Keratinocyte (primary cell): ENCODE measurements at regions not wholly inside any gene's neighbourhood (a gene's known extent, or its start where the extent isn't known, plus 50 kb on each side); places are given as distances from the start of the nearest gene placed in this dataset.

ENCODE experiments used
- DNase-seq: peaks from one replicate; pipeline ENCODE4 v3.0.0-alpha.2; 2011; ENCODE audit warnings: low read depth, missing footprints, low spot score
- FAIRE-seq: peaks from 2 replicates; lab custom pipeline; 2011; peaks lifted over from hg19 to GRCh38; lab: Jason Lieb, UNC
- H2AFZ ChIP-seq: 2 replicates; pipeline ENCODE4 v1.6.0; 2012; ENCODE audit warnings: low read length, control low read depth, inconsistent platforms; ENCODE audit not compliant: control insufficient read depth
- H3K27ac ChIP-seq: 2 replicates; pipeline ENCODE4 v1.5.1; 2011; ENCODE audit warnings: low read length; ENCODE audit not compliant: control insufficient read depth, insufficient read depth
- H3K27me3 ChIP-seq: 3 replicates; pipeline ENCODE4 v1.6.0; 2011; ENCODE audit warnings: low read length; ENCODE audit not compliant: control insufficient read depth, insufficient read depth; ENCODE audit errors: extremely low read depth
- H3K36me3 ChIP-seq, 2 experiments: 2 replicates in 1 of 2; 3 replicates in 1 of 2; pipeline ENCODE4 v1.5.1; 2011; ENCODE audit warnings: low read length in 2 of 2, mild to moderate bottlenecking in 1 of 2; ENCODE audit not compliant: control insufficient read depth in 2 of 2, insufficient read depth in 2 of 2; ENCODE audit errors: extremely low read depth in 1 of 2
- H3K4me1 ChIP-seq: 3 replicates; pipeline ENCODE4 v1.5.1; 2011; ENCODE audit warnings: low read length; ENCODE audit not compliant: control insufficient read depth, insufficient read depth; ENCODE audit errors: extremely low read depth
- H3K4me2 ChIP-seq: 3 replicates; pipeline ENCODE4 v1.6.0; 2011; ENCODE audit warnings: low read depth, low read length; ENCODE audit not compliant: control insufficient read depth, insufficient read depth; ENCODE audit errors: extremely low read depth
- H3K4me3 ChIP-seq, 3 experiments: fragments of 200-600 bp in 1 of 3; sonication (generic) in 1 of 3; 2 replicates in 2 of 3; 3 replicates in 1 of 3; pipeline ENCODE4 v1.5.1; 2011 to 2016; ENCODE audit warnings: low read length in 3 of 3, mild to moderate bottlenecking in 3 of 3, control low read depth in 2 of 3, inconsistent platforms in 1 of 3, low read depth in 1 of 3, mixed read lengths in 1 of 3, mixed run types in 1 of 3, moderate library complexity in 1 of 3; ENCODE audit not compliant: control insufficient read depth in 2 of 3, insufficient read depth in 2 of 3; ENCODE audit errors: extremely low read depth in 1 of 3
- H3K79me2 ChIP-seq: 2 replicates; pipeline ENCODE4 v1.6.0; 2012; ENCODE audit warnings: low read length; ENCODE audit not compliant: control insufficient read depth, insufficient read depth
- H3K9ac ChIP-seq: 3 replicates; pipeline ENCODE4 v1.6.0; 2011; ENCODE audit warnings: low read length; ENCODE audit not compliant: control insufficient read depth, insufficient read depth; ENCODE audit errors: extremely low read depth
- H3K9me1 ChIP-seq: 3 replicates; pipeline ENCODE4 v1.6.0; 2011; ENCODE audit warnings: low read length; ENCODE audit not compliant: control insufficient read depth, insufficient read depth; ENCODE audit errors: extremely low read depth
- H3K9me3 ChIP-seq: 2 replicates; pipeline ENCODE4 v1.5.1; 2012; ENCODE audit warnings: low read depth, low read length; ENCODE audit not compliant: control insufficient read depth
- H4K20me1 ChIP-seq: 3 replicates; pipeline ENCODE4 v1.6.0; 2011; ENCODE audit warnings: low read length; ENCODE audit not compliant: control insufficient read depth, insufficient read depth; ENCODE audit errors: extremely low read depth
- EZH2 ChIP-seq: IDR thresholded peaks from one replicate; pipeline ENCODE4 v1.6.1; 2012; ENCODE audit warnings: inconsistent platforms, mild to moderate bottlenecking, low read length, moderate library complexity
- dilution Hi-C: fragments of 300-500 bp; cut with MboI; formaldehyde crosslinking; loops from one replicate; pipeline ENCODE4 v1.7.0; 2020; ENCODE audit warnings: low sequenced_read_pairs; ENCODE audit not compliant: extremely low pct_ligation_motif_present
- TF ChIP-seq, protein P1 (sequence below), 3 experiments: IDR thresholded peaks in 1 of 3; conservative IDR thresholded peaks in 1 of 3; optimal IDR thresholded peaks in 1 of 3; 2 replicates in 2 of 3; 3 replicates in 1 of 3; pipeline versions ENCODE3 to v1.5.1; 2011; ENCODE audit warnings: low read length in 3 of 3, mild to moderate bottlenecking in 3 of 3, moderate library complexity in 2 of 3, control low read depth in 1 of 3, inconsistent platforms in 1 of 3; ENCODE audit not compliant: insufficient read depth in 2 of 3; ENCODE audit errors: extremely low read depth in 1 of 3

DNA sequence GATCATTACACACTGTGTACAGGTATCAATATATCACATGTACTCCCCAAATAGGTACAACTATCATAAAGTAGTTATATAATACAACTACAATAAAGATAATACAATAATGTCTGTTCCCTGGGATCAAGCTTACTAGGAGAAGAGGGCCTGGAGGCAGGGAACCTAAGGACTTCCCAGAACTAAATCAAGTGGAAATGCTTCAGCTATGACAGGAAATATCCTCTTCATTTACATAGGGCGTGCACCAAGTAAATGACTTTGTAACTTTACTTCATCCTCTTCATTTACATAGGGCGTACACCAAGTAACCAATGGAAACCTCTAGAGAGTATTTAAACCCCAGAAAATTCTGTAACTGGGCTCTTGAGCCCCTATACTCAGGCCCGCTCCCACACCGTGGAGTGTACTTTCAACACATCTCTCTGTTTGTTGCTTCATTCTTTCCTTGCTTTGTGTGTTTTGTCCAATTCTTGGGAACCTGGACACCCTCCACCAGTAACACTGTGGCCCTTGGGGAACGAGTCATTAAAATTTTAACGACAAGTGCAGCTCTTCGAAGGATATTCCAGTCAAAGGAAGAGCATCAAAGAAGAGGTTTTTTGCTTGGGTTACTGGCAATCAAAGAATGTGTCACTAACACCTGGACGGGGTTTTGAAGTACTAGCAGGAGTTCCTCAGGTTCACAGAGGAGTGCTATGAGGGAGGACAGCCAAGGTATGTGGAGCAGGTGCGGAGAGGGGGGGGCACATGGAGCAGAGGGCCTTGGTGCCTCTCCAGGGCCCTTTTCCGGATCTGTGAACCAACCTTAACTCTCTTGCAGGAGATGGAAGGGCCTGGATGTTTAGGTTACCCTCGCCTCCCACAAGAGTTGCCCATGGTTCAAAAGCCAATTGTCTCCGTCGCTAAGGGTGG is 106.6 kb upstream of the DAP start:
- dilution Hi-C loops = no loop called here
- Histone ChIP-seq H3K4me2 (no peak overlapping the region), H3K36me3 (no peaks in the 10 kb centered on the region), H3K27ac (no peak overlapping the region), H3K79me2 (no peaks in the 10 kb centered on the region), H3K27me3 (no peaks in the 10 kb centered on the region), H3K4me1 (no peaks in the 10 kb centered on the region), H3K9me1 (no peaks in the 10 kb centered on the region), H2AFZ (no peak overlapping the region), H3K9me3 (no peaks in the 10 kb centered on the region), H3K9ac (no peak overlapping the region), H4K20me1 (no peaks in the 10 kb centered on the region), H3K4me3 (no peak overlapping the region)
- no peak for FAIRE-seq
- no peak for DNase-seq
- TF ChIP-seq EZH2 = no peak
- TF ChIP-seq, protein P1, sequence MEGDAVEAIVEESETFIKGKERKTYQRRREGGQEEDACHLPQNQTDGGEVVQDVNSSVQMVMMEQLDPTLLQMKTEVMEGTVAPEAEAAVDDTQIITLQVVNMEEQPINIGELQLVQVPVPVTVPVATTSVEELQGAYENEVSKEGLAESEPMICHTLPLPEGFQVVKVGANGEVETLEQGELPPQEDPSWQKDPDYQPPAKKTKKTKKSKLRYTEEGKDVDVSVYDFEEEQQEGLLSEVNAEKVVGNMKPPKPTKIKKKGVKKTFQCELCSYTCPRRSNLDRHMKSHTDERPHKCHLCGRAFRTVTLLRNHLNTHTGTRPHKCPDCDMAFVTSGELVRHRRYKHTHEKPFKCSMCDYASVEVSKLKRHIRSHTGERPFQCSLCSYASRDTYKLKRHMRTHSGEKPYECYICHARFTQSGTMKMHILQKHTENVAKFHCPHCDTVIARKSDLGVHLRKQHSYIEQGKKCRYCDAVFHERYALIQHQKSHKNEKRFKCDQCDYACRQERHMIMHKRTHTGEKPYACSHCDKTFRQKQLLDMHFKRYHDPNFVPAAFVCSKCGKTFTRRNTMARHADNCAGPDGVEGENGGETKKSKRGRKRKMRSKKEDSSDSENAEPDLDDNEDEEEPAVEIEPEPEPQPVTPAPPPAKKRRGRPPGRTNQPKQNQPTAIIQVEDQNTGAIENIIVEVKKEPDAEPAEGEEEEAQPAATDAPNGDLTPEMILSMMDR (optimal IDR thresholded peaks at IDR 0.05 in 1 of 3, IDR thresholded peaks at IDR 0.05 in 1 of 3, conservative IDR thresholded peaks at IDR 0.05 in 1 of 3; ENCODE audit: extremely low read depth in 1 of 3, insufficient read depth in 2 of 3, low read length in 3 of 3) = no peak

DNA sequence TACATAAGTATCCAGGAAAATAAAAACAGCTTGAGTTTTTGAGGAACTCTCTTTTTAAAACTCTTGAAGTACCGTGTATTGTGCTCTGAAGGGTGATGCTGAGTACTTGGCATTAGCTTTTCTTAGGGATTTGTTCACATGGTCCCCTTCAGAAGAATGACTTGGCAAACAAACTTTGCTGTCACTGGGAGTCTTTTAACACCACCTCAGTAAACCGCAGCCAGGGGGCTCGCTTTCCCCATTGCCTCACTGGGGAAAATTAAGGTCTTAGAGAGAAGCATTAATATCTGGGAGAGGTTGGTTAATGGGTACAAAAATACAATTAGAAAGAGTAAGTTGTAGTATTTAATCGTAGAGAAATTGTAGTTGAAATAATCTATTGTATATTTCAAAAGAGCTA is 105.9 kb upstream of the DAP start:
- Histone ChIP-seq H3K4me2 (no peak overlapping the region), H3K4me3 (no peak overlapping the region), H3K27ac (no peak overlapping the region), H4K20me1 (no peaks in the 10 kb centered on the region), H3K36me3 (no peaks in the 10 kb centered on the region), H3K9me3 (no peaks in the 10 kb centered on the region), H3K27me3 (no peaks in the 10 kb centered on the region), H3K9ac (no peak overlapping the region), H2AFZ (no peak overlapping the region), H3K4me1 (no peaks in the 10 kb centered on the region), H3K9me1 (no peaks in the 10 kb centered on the region), H3K79me2 (no peaks in the 10 kb centered on the region)
- DNase-seq (no peak), FAIRE-seq (no peak)
- dilution Hi-C loops = no loop called here
- no peak for TF ChIP-seq EZH2
- TF ChIP-seq, protein P1 (optimal IDR thresholded peaks at IDR 0.05 in 1 of 3, IDR thresholded peaks at IDR 0.05 in 1 of 3, conservative IDR thresholded peaks at IDR 0.05 in 1 of 3; ENCODE audit: extremely low read depth in 1 of 3, insufficient read depth in 2 of 3, low read length in 3 of 3) = no peak
